Chondrocyte (in vitro differentiated cells): ENCODE measurements at regions not wholly inside any gene's neighbourhood (a gene's known extent, or its start where the extent isn't known, plus 50 kb on each side); places are given as distances from the start of the nearest gene placed in this dataset.

ENCODE experiments used
- DNase-seq: peaks from one replicate; pipeline ENCODE4 v3.0.0; 2021; ENCODE audit warnings: mixed read lengths, low spot score
- H3K27ac Mint-ChIP-seq: one replicate; pipeline ENCODE4 v1.8.0; 2021; ENCODE audit warnings: mild to moderate bottlenecking, moderate library complexity, mixed read lengths; ENCODE audit not compliant: unreplicated experiment
- H3K27me3 Mint-ChIP-seq: 2 replicates; pipeline ENCODE4 v1.8.0; 2021; ENCODE audit warnings: low read depth, mixed read lengths
- H3K36me3 Mint-ChIP-seq: 2 replicates; pipeline ENCODE4 v1.8.0; 2021; ENCODE audit warnings: low read depth, mixed read lengths
- H3K4me1 Mint-ChIP-seq: 2 replicates; pipeline ENCODE4 v1.8.0; 2021; ENCODE audit warnings: low read depth, mild to moderate bottlenecking, mixed read lengths
- H3K4me3 Mint-ChIP-seq: one replicate; pipeline ENCODE4 v1.8.0; 2021; ENCODE audit warnings: mild to moderate bottlenecking, moderate library complexity, mixed read lengths; ENCODE audit not compliant: unreplicated experiment
- H3K9me3 Mint-ChIP-seq: 2 replicates; pipeline ENCODE4 v1.8.0; 2021; ENCODE audit warnings: low read depth, mixed read lengths
- CTCF ChIP-seq: fragments of 200-600 bp; sonication (generic); IDR thresholded peaks from 2 replicates; pipeline ENCODE4 v1.5.0; 2021; ENCODE audit warnings: antibody characterized with exemption, mild to moderate bottlenecking, moderate library complexity

DNA sequence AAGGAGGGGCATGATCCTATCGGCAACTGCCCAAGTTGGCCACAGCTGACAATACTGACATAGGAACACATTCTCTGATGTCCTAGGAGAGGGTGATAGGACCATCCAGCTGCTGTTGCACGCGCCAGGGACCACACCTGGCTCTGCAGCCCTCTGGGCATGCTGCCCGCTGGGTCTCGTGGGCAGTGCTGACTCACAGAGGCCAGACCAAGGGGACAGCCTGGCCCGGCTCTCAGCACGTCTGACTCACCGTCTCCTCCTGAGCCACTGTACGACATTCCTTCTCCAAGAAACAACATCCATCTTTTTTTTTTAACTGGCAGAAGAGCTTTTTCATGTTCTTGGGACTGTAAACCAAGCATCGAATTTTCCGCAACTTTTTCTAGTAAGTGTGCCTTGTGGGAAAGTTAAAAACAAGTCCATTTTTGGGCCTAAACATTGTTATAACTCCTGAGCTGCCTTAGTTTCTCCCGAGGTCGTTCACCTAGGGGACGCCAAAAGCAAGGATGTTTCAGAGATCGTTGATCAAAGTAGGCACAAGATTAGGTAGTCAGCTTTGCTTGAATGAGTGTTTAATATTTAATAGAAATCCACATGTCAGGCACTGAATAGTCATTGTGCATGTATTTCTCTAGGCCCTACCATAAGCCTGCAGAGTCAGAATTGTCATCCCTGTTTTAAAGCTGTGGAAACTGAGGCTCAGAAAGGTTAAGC lies 100.3 kb downstream of the TTC32 start:
- H3K27me3 Mint-ChIP-seq, result no peaks in the 10 kb centered on the region
- peak; percentile 98 for DNase-seq
- peak; percentile 25 for TF ChIP-seq CTCF
- H3K4me1 Mint-ChIP-seq, result peaks cover 70% of the 10 kb centered on the region
- H3K27ac Mint-ChIP-seq, result peak overlapping the region; percentile 89
- H3K9me3 Mint-ChIP-seq, result peaks cover 11% of the 10 kb centered on the region
- H3K4me3 Mint-ChIP-seq, result no peak overlapping the region
- H3K36me3 Mint-ChIP-seq, result no peaks in the 10 kb centered on the region

GRCh38 chr2:19800796-19801195 lies 101.0 kb downstream of the TTC32 start:
- peaks cover 12% of the 10 kb centered on the region for H3K9me3 Mint-ChIP-seq
- peaks cover 70% of the 10 kb centered on the region for H3K4me1 Mint-ChIP-seq
- H3K27ac Mint-ChIP-seq, result peak overlapping the region; percentile 89
- no peaks in the 10 kb centered on the region for H3K36me3 Mint-ChIP-seq
- H3K27me3 Mint-ChIP-seq, result no peaks in the 10 kb centered on the region
- no peak overlapping the region for H3K4me3 Mint-ChIP-seq
- no peak for DNase-seq
- no peak for TF ChIP-seq CTCF

GRCh38 chr2:19799881-19800780 lies 101.7 kb downstream of the TTC32 start:
- DNase-seq, result no peak
- peak overlapping the region; percentile 89 for H3K27ac Mint-ChIP-seq
- peaks cover 70% of the 10 kb centered on the region for H3K4me1 Mint-ChIP-seq
- no peaks in the 10 kb centered on the region for H3K27me3 Mint-ChIP-seq
- no peak for TF ChIP-seq CTCF
- H3K9me3 Mint-ChIP-seq, result peaks cover 12% of the 10 kb centered on the region
- no peak overlapping the region for H3K4me3 Mint-ChIP-seq
- H3K36me3 Mint-ChIP-seq, result no peaks in the 10 kb centered on the region

DNA sequence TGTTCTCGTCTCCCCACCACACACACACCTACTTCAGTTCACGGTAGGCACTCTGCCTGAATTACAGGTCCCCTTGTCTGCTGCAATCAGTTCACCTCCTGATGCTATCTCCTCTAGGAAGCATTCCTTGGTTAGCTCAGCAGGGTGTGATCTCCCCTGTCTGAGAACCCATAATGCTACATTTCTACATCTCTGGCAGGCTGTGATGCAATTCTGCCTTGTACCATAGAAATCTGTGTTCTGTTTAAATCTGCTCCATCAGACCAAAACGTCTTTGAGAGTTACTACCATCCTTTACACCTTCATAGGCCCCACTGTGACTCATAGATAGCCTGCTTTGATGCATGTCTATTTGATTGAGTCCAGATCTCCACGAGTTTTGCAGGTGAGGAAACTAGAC lies 103.9 kb downstream of the TTC32 start:
- H3K36me3 Mint-ChIP-seq, result no peaks in the 10 kb centered on the region
- TF ChIP-seq CTCF, result no peak
- H3K4me1 Mint-ChIP-seq, result peaks cover 62% of the 10 kb centered on the region
- no peak overlapping the region for H3K4me3 Mint-ChIP-seq
- H3K27ac Mint-ChIP-seq, result peak overlapping the region; percentile 8
- DNase-seq, result no peak
- no peaks in the 10 kb centered on the region for H3K27me3 Mint-ChIP-seq
- peaks cover 6% of the 10 kb centered on the region for H3K9me3 Mint-ChIP-seq

DNA sequence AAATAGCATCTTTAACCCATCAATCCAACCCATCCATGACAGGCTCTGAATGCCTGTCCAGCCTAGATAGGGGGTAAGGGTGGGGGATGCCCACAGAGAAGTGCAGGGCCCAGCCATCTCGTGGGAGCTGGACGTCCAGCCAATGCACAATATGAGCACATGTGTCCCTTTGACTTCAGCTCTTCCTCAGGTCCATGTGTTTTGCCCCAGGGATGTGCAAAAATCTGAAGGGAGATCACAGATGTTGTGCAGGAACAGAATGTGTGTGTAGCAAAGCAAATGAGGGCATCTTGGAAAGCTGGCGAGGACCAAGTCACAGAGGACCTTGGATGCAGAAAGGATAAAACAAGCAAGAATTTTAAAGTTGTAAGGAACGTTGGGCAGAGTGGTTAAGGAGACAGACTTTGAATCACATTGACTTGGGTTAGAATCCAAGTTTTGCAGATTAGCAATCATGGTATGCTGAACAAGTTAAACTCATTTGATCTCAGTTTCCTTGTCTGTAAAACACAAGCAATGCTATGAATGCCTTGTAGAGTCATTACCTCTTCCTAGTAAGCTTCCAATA lies 104.5 kb downstream of the TTC32 start:
- DNase-seq, result no peak
- H3K9me3 Mint-ChIP-seq, result peaks cover 6% of the 10 kb centered on the region
- H3K4me3 Mint-ChIP-seq, result no peak overlapping the region
- H3K36me3 Mint-ChIP-seq, result no peaks in the 10 kb centered on the region
- H3K27ac Mint-ChIP-seq, result no peak overlapping the region
- peaks cover 57% of the 10 kb centered on the region for H3K4me1 Mint-ChIP-seq
- no peaks in the 10 kb centered on the region for H3K27me3 Mint-ChIP-seq
- TF ChIP-seq CTCF, result no peak
